Thyroid gland (tissue), 4 donors: ENCODE measurements at regions not wholly inside any gene's neighbourhood (a gene's known extent, or its start where the extent isn't known, plus 50 kb on each side); places are given as distances from the start of the nearest gene placed in this dataset.

ENCODE experiments used
- DNase-seq, 2 donors: peaks; one replicate each; pipeline ENCODE4 v3.0.0-alpha.2; 2019
- H3K27ac ChIP-seq, 3 donors: fragments of 200-600 bp; sonication (generic); 1 replicate in 2 of 3; 2 replicates in 1 of 3; pipeline ENCODE4 v1.5.1; 2016 to 2019; ENCODE audit warnings: mild to moderate bottlenecking in 1 of 3, moderate library complexity in 1 of 3
- H3K27me3 ChIP-seq: fragments of 200-600 bp; sonication (generic); one replicate; pipeline ENCODE4 v1.5.1; 2019
- H3K36me3 ChIP-seq, 2 donors: fragments of 200-600 bp; sonication (generic); one replicate each; pipeline ENCODE4 v1.5.1; 2016 to 2019
- H3K4me1 ChIP-seq, 2 donors: fragments of 200-600 bp; sonication (generic); one replicate each; pipeline ENCODE4 v1.5.1; 2017 to 2019
- H3K4me3 ChIP-seq, 3 donors: fragments of 200-600 bp; sonication (generic); replicated peaks in 1 of 3; 1 replicate in 2 of 3; 2 replicates in 1 of 3; pipeline ENCODE4 v1.5.1; 2016; ENCODE audit warnings: mild to moderate bottlenecking in 1 of 3
- H3K9me3 ChIP-seq: fragments of 200-600 bp; sonication (generic); one replicate; pipeline ENCODE4 v1.5.1; 2017
- CTCF ChIP-seq, 6 experiments: fragments of 200-600 bp in 3 of 6; fragments of 450-650 bp in 3 of 6; sonication (generic) in 3 of 6; IDR thresholded peaks; one replicate each; pipeline ENCODE4 v1.5.1; 2016 to 2019; ENCODE audit warnings: antibody characterized with exemption in 6 of 6, mild to moderate bottlenecking in 2 of 6, inconsistent platforms in 1 of 6, moderate library complexity in 1 of 6
- POLR2A ChIP-seq, 2 donors: fragments of 450-650 bp; IDR thresholded peaks; one replicate each; pipeline ENCODE4 v1.6.1; 2017; ENCODE audit warnings: antibody characterized with exemption in 2 of 2, mild to moderate bottlenecking in 2 of 2, moderate library complexity in 1 of 2
- WGBS, 2 donors: methylation state at CpG; one replicate each; pipeline ENCODE4 v1.1.5; 2017; 5-methylcytosine and 5-hydroxymethylcytosine counted together
- intact Hi-C: fragments of 100-400 bp; cut with DNase I; formaldehyde crosslinking; loops from one replicate; pipeline ENCODE4 v1.15.1; 2023

GRCh38 chr6:21961226-21961625, 335.6 kb downstream of the PRL start:
- Histone ChIP-seq H3K36me3 (no peaks in the 10 kb centered on the region), H3K4me3 (no peak overlapping the region), H3K9me3 (no peaks in the 10 kb centered on the region), H3K27ac (no peak overlapping the region), H3K4me1 (peaks cover 0 to 6% of the 10 kb centered on the region in 2 donors), H3K27me3 (no peaks in the 10 kb centered on the region)
- intact Hi-C loops: no loop called here
- no peak for DNase-seq
- 93 to 98% methylated on average over 4 of the region's 4 CpGs for WGBS, 2 donors
- no peak for TF ChIP-seq CTCF (IDR thresholded peaks at IDR 0.05)
- TF ChIP-seq POLR2A (IDR thresholded peaks at IDR 0.05): no peak

GRCh38 chr6:21965016-21965415, 331.8 kb downstream of the PRL start:
- TF ChIP-seq CTCF (IDR thresholded peaks at IDR 0.05) (no peak), POLR2A (IDR thresholded peaks at IDR 0.05) (no peak)

GRCh38 chr6:21965953-21966539, 330.8 kb downstream of the PRL start:
- Histone ChIP-seq H3K36me3 (no peaks in the 10 kb centered on the region), H3K27me3 (no peaks in the 10 kb centered on the region), H3K9me3 (no peaks in the 10 kb centered on the region), H3K4me1 (peaks cover 3 to 6% of the 10 kb centered on the region in 2 donors), H3K27ac (no peak overlapping the region), H3K4me3 (no peak overlapping the region)
- intact Hi-C loops: no loop called here
- WGBS, 2 donors: 92 to 93% methylated on average over 8 of the region's 8 CpGs
- no peak for DNase-seq
- no peak for TF ChIP-seq CTCF (IDR thresholded peaks at IDR 0.05)
- no peak for TF ChIP-seq POLR2A (IDR thresholded peaks at IDR 0.05)

More at GRCh38 chr6:21965016-21965415, 331.8 kb downstream of the PRL start:
- Histone ChIP-seq H3K27me3 (no peaks in the 10 kb centered on the region), H3K27ac (no peak overlapping the region), H3K4me1 (peaks cover 0 to 6% of the 10 kb centered on the region in 2 donors), H3K36me3 (no peaks in the 10 kb centered on the region), H3K4me3 (no peak overlapping the region), H3K9me3 (no peaks in the 10 kb centered on the region)
- DNase-seq: no peak
- intact Hi-C loops: no loop called here
- 52 to 53% methylated on average over 3 of the region's 3 CpGs for WGBS, 2 donors

GRCh38 chr6:21967056-21967974, 329.5 kb downstream of the PRL start:
- TF ChIP-seq CTCF (IDR thresholded peaks at IDR 0.05) (no peak), POLR2A (IDR thresholded peaks at IDR 0.05) (no peak)
- Histone ChIP-seq H3K27me3 (no peaks in the 10 kb centered on the region), H3K4me1 (peaks cover 6 to 14% of the 10 kb centered on the region in 2 donors), H3K4me3 (no peak overlapping the region), H3K9me3 (no peaks in the 10 kb centered on the region), H3K36me3 (no peaks in the 10 kb centered on the region), H3K27ac (no peak overlapping the region)
- no peak for DNase-seq
- intact Hi-C loops: no loop called here
- WGBS, 2 donors: 72 to 84% methylated on average over 9 of the region's 9 CpGs

GRCh38 chr6:21968411-21968810, 328.4 kb downstream of the PRL start:
- Histone ChIP-seq H3K4me3 (no peak overlapping the region), H3K27me3 (no peaks in the 10 kb centered on the region), H3K27ac (no peak overlapping the region), H3K36me3 (no peaks in the 10 kb centered on the region), H3K9me3 (no peaks in the 10 kb centered on the region), H3K4me1 (peaks cover 6 to 14% of the 10 kb centered on the region in 2 donors)
- TF ChIP-seq POLR2A (IDR thresholded peaks at IDR 0.05) (no peak), CTCF (IDR thresholded peaks at IDR 0.05) (no peak)
- no peak for DNase-seq
- intact Hi-C loops: no loop called here
- WGBS, 2 donors: 88% methylated on average over 2 of the region's 2 CpGs
